ENCODE measurements at regions not wholly inside any gene's neighbourhood (a gene's known extent, or its start where the extent isn't known, plus 50 kb on each side); places are given as distances from the start of the nearest gene placed in this dataset.

DNA sequence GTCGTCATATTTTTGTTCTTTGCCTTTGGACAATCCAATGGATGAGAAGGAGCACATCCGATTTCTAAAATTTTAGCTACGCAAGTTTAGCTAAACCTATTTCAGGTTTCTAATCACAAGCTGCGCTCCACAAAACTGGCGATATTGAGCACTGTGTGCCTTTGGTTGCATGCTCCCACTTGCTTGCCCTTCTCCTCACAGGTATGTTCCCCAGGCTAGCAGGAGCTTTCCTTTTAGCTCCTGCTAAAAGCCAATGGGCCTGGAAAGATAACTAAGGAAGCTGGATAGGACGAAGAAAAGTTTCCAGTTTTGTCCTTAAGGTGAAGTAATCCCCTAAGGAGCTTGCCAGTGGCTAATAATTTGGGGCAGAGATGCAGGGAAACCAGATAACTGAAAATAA is 975.2 kb downstream of the FSTL5 start:
- H3K36me3 Mint-ChIP-seq (ENCODE audit: unreplicated experiment), result no peaks in the 10 kb centered on the region
- TF ChIP-seq, protein P1, sequence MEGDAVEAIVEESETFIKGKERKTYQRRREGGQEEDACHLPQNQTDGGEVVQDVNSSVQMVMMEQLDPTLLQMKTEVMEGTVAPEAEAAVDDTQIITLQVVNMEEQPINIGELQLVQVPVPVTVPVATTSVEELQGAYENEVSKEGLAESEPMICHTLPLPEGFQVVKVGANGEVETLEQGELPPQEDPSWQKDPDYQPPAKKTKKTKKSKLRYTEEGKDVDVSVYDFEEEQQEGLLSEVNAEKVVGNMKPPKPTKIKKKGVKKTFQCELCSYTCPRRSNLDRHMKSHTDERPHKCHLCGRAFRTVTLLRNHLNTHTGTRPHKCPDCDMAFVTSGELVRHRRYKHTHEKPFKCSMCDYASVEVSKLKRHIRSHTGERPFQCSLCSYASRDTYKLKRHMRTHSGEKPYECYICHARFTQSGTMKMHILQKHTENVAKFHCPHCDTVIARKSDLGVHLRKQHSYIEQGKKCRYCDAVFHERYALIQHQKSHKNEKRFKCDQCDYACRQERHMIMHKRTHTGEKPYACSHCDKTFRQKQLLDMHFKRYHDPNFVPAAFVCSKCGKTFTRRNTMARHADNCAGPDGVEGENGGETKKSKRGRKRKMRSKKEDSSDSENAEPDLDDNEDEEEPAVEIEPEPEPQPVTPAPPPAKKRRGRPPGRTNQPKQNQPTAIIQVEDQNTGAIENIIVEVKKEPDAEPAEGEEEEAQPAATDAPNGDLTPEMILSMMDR (IDR thresholded peaks at IDR 0.05), result no peak
- H3K4me1 Mint-ChIP-seq (ENCODE audit: unreplicated experiment), result peaks cover 5% of the 10 kb centered on the region
- H3K9me3 Mint-ChIP-seq (ENCODE audit: unreplicated experiment), result no peaks in the 10 kb centered on the region
- DNase-seq (ENCODE audit: extremely low spot score, unreplicated experiment), result no peak
- H3K27me3 Mint-ChIP-seq (ENCODE audit: unreplicated experiment), result no peaks in the 10 kb centered on the region
- H3K4me3 Mint-ChIP-seq (ENCODE audit: unreplicated experiment), result no peak overlapping the region
- H3K27ac Mint-ChIP-seq (ENCODE audit: unreplicated experiment), result no peak overlapping the region

GRCh38 chr4:161187569-161187968 is 976.2 kb downstream of the FSTL5 start:
- no peak for DNase-seq (ENCODE audit: extremely low spot score, unreplicated experiment)
- Mint-ChIP-seq H3K27me3 (ENCODE audit: unreplicated experiment) (no peaks in the 10 kb centered on the region), H3K4me1 (ENCODE audit: unreplicated experiment) (peaks cover 5% of the 10 kb centered on the region), H3K27ac (ENCODE audit: unreplicated experiment) (no peak overlapping the region), H3K36me3 (ENCODE audit: unreplicated experiment) (no peaks in the 10 kb centered on the region), H3K9me3 (ENCODE audit: unreplicated experiment) (no peaks in the 10 kb centered on the region), H3K4me3 (ENCODE audit: unreplicated experiment) (no peak overlapping the region)
- TF ChIP-seq, protein P1 (IDR thresholded peaks at IDR 0.05), result no peak

- peaks cover 5% of the 10 kb centered on the region for H3K4me1 Mint-ChIP-seq (ENCODE audit: unreplicated experiment)
- H3K9me3 Mint-ChIP-seq (ENCODE audit: unreplicated experiment), result no peaks in the 10 kb centered on the region
- H3K27me3 Mint-ChIP-seq (ENCODE audit: unreplicated experiment), result no peaks in the 10 kb centered on the region
- TF ChIP-seq, protein P1 (IDR thresholded peaks at IDR 0.05), result no peak
- no peak overlapping the region for H3K27ac Mint-ChIP-seq (ENCODE audit: unreplicated experiment)
- no peak for DNase-seq (ENCODE audit: extremely low spot score, unreplicated experiment)
- no peak overlapping the region for H3K4me3 Mint-ChIP-seq (ENCODE audit: unreplicated experiment)
- H3K36me3 Mint-ChIP-seq (ENCODE audit: unreplicated experiment), result no peaks in the 10 kb centered on the region
These were observed 977.0 kb downstream of the FSTL5 start for GRCh38 chr4:161186750-161187149.

DNA sequence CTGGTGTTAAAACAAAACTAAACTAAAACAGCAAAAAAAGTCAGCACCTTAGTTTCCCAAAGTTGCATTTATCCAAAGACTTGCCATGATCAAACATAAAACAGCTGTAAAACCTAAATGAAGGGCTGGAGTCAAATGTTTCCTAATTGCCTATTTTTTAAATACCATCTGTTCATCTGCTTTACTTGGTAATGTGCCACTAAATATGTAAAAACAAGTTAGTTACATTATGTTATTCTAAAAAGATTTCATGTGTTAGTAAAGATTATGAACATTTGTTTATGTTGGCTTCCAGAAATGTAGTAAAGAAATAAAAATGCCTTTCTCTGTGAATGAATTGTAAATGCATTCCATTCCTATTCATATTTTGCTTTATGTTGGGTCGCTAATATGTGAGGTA is 977.8 kb downstream of the FSTL5 start:
- TF ChIP-seq, protein P1 (IDR thresholded peaks at IDR 0.05), result no peak
- H3K4me3 Mint-ChIP-seq (ENCODE audit: unreplicated experiment), result no peak overlapping the region
- peaks cover 5% of the 10 kb centered on the region for H3K4me1 Mint-ChIP-seq (ENCODE audit: unreplicated experiment)
- DNase-seq (ENCODE audit: extremely low spot score, unreplicated experiment), result no peak
- no peaks in the 10 kb centered on the region for H3K9me3 Mint-ChIP-seq (ENCODE audit: unreplicated experiment)
- no peaks in the 10 kb centered on the region for H3K36me3 Mint-ChIP-seq (ENCODE audit: unreplicated experiment)
- H3K27me3 Mint-ChIP-seq (ENCODE audit: unreplicated experiment), result no peaks in the 10 kb centered on the region
- H3K27ac Mint-ChIP-seq (ENCODE audit: unreplicated experiment), result no peak overlapping the region

GRCh38 chr4:161183729-161184128 is 980.1 kb downstream of the FSTL5 start:
- TF ChIP-seq, protein P1 (IDR thresholded peaks at IDR 0.05), result no peak
- Mint-ChIP-seq H3K4me3 (ENCODE audit: unreplicated experiment) (no peak overlapping the region), H3K27me3 (ENCODE audit: unreplicated experiment) (no peaks in the 10 kb centered on the region), H3K9me3 (ENCODE audit: unreplicated experiment) (no peaks in the 10 kb centered on the region), H3K36me3 (ENCODE audit: unreplicated experiment) (no peaks in the 10 kb centered on the region), H3K27ac (ENCODE audit: unreplicated experiment) (no peak overlapping the region), H3K4me1 (ENCODE audit: unreplicated experiment) (peaks cover 2% of the 10 kb centered on the region)
- DNase-seq (ENCODE audit: extremely low spot score, unreplicated experiment), result no peak

All from osteocyte (in vitro differentiated cells).